Aorta (tissue), 5 donors: ENCODE measurements at regions not wholly inside any gene's neighbourhood (a gene's known extent, or its start where the extent isn't known, plus 50 kb on each side); places are given as distances from the start of the nearest gene placed in this dataset.
"Not testable (repeated sequence)": the region's sequence is repeated elsewhere in the genome, so short reads cannot be mapped to it uniquely, and the experiment has no call there.

ENCODE experiments used
- ATAC-seq: fragments of 200-7000 bp; cut with Tn5 transposase; one replicate; pipeline ENCODE4 v1.9.1; 2022; ENCODE audit warnings: moderate library complexity; ENCODE audit not compliant: low FRiP score
- DNase-seq, 2 donors: peaks; one replicate each; pipeline ENCODE4 v3.0.0-alpha.2; 2020
- H3K27ac ChIP-seq, 2 donors: one replicate each; pipeline ENCODE4 v1.5.1; 2013; ENCODE audit warnings: low read length in 2 of 2, mild to moderate bottlenecking in 2 of 2, moderate library complexity in 2 of 2, control low read depth in 1 of 2, inconsistent platforms in 1 of 2, low read depth in 1 of 2
- H3K27me3 ChIP-seq, 2 donors: one replicate each; pipeline ENCODE4 v1.6.1; 2013; ENCODE audit warnings: control low read depth in 1 of 2, low read length in 1 of 2, mild to moderate bottlenecking in 1 of 2, moderate library complexity in 1 of 2; ENCODE audit not compliant: insufficient read depth in 2 of 2, control insufficient read depth in 1 of 2
- H3K36me3 ChIP-seq, 2 donors: one replicate each; pipeline ENCODE4 v1.6.1; 2013; ENCODE audit warnings: control low read depth in 1 of 2, low read length in 1 of 2, mild to moderate bottlenecking in 1 of 2; ENCODE audit not compliant: insufficient read depth in 2 of 2, control insufficient read depth in 1 of 2
- H3K4me1 ChIP-seq, 2 donors: one replicate each; pipeline ENCODE4 v1.6.1; 2013; ENCODE audit warnings: low read length in 2 of 2, control low read depth in 1 of 2, mild to moderate bottlenecking in 1 of 2, moderate library complexity in 1 of 2; ENCODE audit not compliant: insufficient read depth in 2 of 2, control insufficient read depth in 1 of 2
- H3K4me3 ChIP-seq, 2 donors: one replicate each; pipeline ENCODE4 v1.5.1; 2013; ENCODE audit warnings: low read length in 2 of 2, control low read depth in 1 of 2, mild to moderate bottlenecking in 1 of 2
- H3K9me3 ChIP-seq: one replicate; pipeline ENCODE4 v1.6.1; 2013; ENCODE audit warnings: mild to moderate bottlenecking, low read length; ENCODE audit not compliant: control insufficient read depth
- WGBS, 2 donors: extraction: QIAGEN DNeasy Blood & Tissue Kit; methylation state at CpG; one replicate each; pipeline ENCODE4 v1.1.7; 2013; 5-methylcytosine and 5-hydroxymethylcytosine counted together
- intact Hi-C, 2 donors: fragments of 100-400 bp; cut with DNase I; formaldehyde crosslinking; loops; one replicate each; pipeline versions ENCODE4 v1.14.2 to v1.15.0; 2022
- donor health status: healthy with polysubstance abuse.
- donor health status: Bipolar disorder and iron deficiency.
- donor health status: DM: no; HTN: no; CAD: no.
- donor health status: DM: no; HTN: no; CAD: no.
- donor health status: DM: yes; HTN: yes; CAD: no.

GRCh38 chr10:3263747-3264146 lies 91.2 kb upstream of the PITRM1 start:
- WGBS, 2 donors = 93% methylated on average over 12 of the region's 12 CpGs
- no peak overlapping the region for H3K27ac ChIP-seq
- ATAC-seq = no peak

GRCh38 chr10:3263082-3263481 lies 90.5 kb upstream of the PITRM1 start:
- WGBS, 2 donors = 65% methylated on average over 3 of the region's 3 CpGs
- no peak for ATAC-seq
- H3K4me1 ChIP-seq = no peaks in the 10 kb centered on the region

More at GRCh38 chr10:3263747-3264146, 91.2 kb upstream of the PITRM1 start:
- Histone ChIP-seq H3K9me3 (no peaks in the 10 kb centered on the region), H3K27me3 (no peaks in the 10 kb centered on the region), H3K36me3 (no peaks in the 10 kb centered on the region), H3K4me3 (no peak overlapping the region), H3K4me1 (no peaks in the 10 kb centered on the region)
- no peak for DNase-seq
- intact Hi-C loops = no loop called here

GRCh38 chr10:3261921-3262320 lies 89.3 kb upstream of the PITRM1 start:
- no peak overlapping the region for H3K27ac ChIP-seq
- H3K4me1 ChIP-seq = no peaks in the 10 kb centered on the region
- H3K36me3 ChIP-seq = no peaks in the 10 kb centered on the region
- H3K9me3 ChIP-seq = no peaks in the 10 kb centered on the region
- 55 to 66% methylated on average over 5 of the region's 5 CpGs for WGBS, 2 donors
- DNase-seq (no peak), ATAC-seq (no peak)
- no peaks in the 10 kb centered on the region for H3K27me3 ChIP-seq
- H3K4me3 ChIP-seq = no peak overlapping the region
- intact Hi-C loops = no loop called here

More at GRCh38 chr10:3263082-3263481, 90.5 kb upstream of the PITRM1 start:
- no peak overlapping the region for H3K4me3 ChIP-seq
- intact Hi-C loops = no loop called here
- H3K27ac ChIP-seq = no peak overlapping the region
- no peaks in the 10 kb centered on the region for H3K9me3 ChIP-seq
- no peak for DNase-seq
- no peaks in the 10 kb centered on the region for H3K27me3 ChIP-seq
- no peaks in the 10 kb centered on the region for H3K36me3 ChIP-seq

- ATAC-seq (no peak), DNase-seq (no peak)
- no peak overlapping the region for H3K4me3 ChIP-seq
- 71 to 76% methylated on average over 18 of the region's 18 CpGs for WGBS, 2 donors
- no peak overlapping the region for H3K27ac ChIP-seq
- no peaks in the 10 kb centered on the region for H3K9me3 ChIP-seq
- no peaks in the 10 kb centered on the region for H3K36me3 ChIP-seq
- no peaks in the 10 kb centered on the region for H3K27me3 ChIP-seq
- intact Hi-C loops = no loop called here
- H3K4me1 ChIP-seq = no peaks in the 10 kb centered on the region
These were observed 87.7 kb upstream of the PITRM1 start for GRCh38 chr10:3260066-3260834.

- no peaks in the 10 kb centered on the region for H3K4me1 ChIP-seq
- 96 to 97% methylated on average over 11 of the region's 11 CpGs for WGBS, 2 donors
- H3K36me3 ChIP-seq = no peaks in the 10 kb centered on the region
- ATAC-seq (no peak), DNase-seq (no peak)
- no peak overlapping the region for H3K4me3 ChIP-seq
- no peaks in the 10 kb centered on the region for H3K9me3 ChIP-seq
- no peaks in the 10 kb centered on the region for H3K27me3 ChIP-seq
- no peak overlapping the region for H3K27ac ChIP-seq
- intact Hi-C loops = no loop called here
These were observed 86.9 kb upstream of the PITRM1 start for GRCh38 chr10:3259499-3259898.

- Histone ChIP-seq H3K36me3 (no peaks in the 10 kb centered on the region), H3K4me1 (no peaks in the 10 kb centered on the region), H3K27me3 (no peaks in the 10 kb centered on the region), H3K27ac (no peak overlapping the region), H3K9me3 (no peaks in the 10 kb centered on the region), H3K4me3 (no peak overlapping the region)
- intact Hi-C loops = no loop called here
- 87 to 88% methylated on average over 7 of the region's 7 CpGs for WGBS, 2 donors
- DNase-seq (no peak), ATAC-seq (no peak)
These were observed 85.8 kb upstream of the PITRM1 start for GRCh38 chr10:3258394-3258793.

GRCh38 chr10:3255616-3256015 lies 83.0 kb upstream of the PITRM1 start:
- H3K4me1 ChIP-seq = no peaks in the 10 kb centered on the region
- H3K4me3 ChIP-seq = no peak overlapping the region
- ATAC-seq = no peak
- H3K9me3 ChIP-seq = no peaks in the 10 kb centered on the region
- H3K36me3 ChIP-seq = no peaks in the 10 kb centered on the region
- no peak overlapping the region for H3K27ac ChIP-seq
- 92 to 94% methylated on average over 4 of the region's 4 CpGs for WGBS, 2 donors
- DNase-seq = no peak
- no peaks in the 10 kb centered on the region for H3K27me3 ChIP-seq
- intact Hi-C loops = no loop called here

GRCh38 chr10:3255075-3255474 lies 82.5 kb upstream of the PITRM1 start:
- H3K9me3 ChIP-seq = no peaks in the 10 kb centered on the region
- H3K27ac ChIP-seq = no peak overlapping the region
- no peaks in the 10 kb centered on the region for H3K4me1 ChIP-seq
- intact Hi-C loops = no loop called here
- no peak overlapping the region for H3K4me3 ChIP-seq
- H3K36me3 ChIP-seq = no peaks in the 10 kb centered on the region
- WGBS, 2 donors = 64 to 72% methylated on average over 5 of the region's 5 CpGs
- no peaks in the 10 kb centered on the region for H3K27me3 ChIP-seq
- no peak for DNase-seq
- no peak for ATAC-seq

- H3K27me3 ChIP-seq, H3K4me1 ChIP-seq, H3K36me3 ChIP-seq, DNase-seq, H3K4me3 ChIP-seq, ATAC-seq, H3K27ac ChIP-seq, intact Hi-C loops, H3K9me3 ChIP-seq: not testable (repeated sequence)
- WGBS, 2 donors = 97 to 98% methylated on average over 3 of the region's 3 CpGs
These were observed 81.4 kb upstream of the PITRM1 start for GRCh38 chr10:3253974-3254373.
